WERI-Rb-1 (cell line): ENCODE measurements at regions not wholly inside any gene's neighbourhood (a gene's known extent, or its start where the extent isn't known, plus 50 kb on each side); places are given as distances from the start of the nearest gene placed in this dataset.

ENCODE experiments used
- DNase-seq: peaks from one replicate; pipeline ENCODE4 v3.0.0-alpha.2; 2020
- H3K27ac ChIP-seq: fragments of 250-450 bp; sonication (Bioruptor Pico); 2 replicates; pipeline ENCODE4 v1.5.1; 2020; ENCODE audit warnings: mild to moderate bottlenecking, moderate library complexity
- H3K27me3 ChIP-seq: fragments of 250-450 bp; sonication (Bioruptor Pico); 2 replicates; pipeline ENCODE4 v1.5.1; 2021; ENCODE audit warnings: mild to moderate bottlenecking, low read depth, moderate library complexity; ENCODE audit not compliant: insufficient read depth, severe bottlenecking
- H3K36me3 ChIP-seq: fragments of 250-450 bp; sonication (Bioruptor Pico); 2 replicates; pipeline ENCODE4 v1.5.1; 2020; ENCODE audit warnings: mild to moderate bottlenecking, moderate library complexity
- H3K4me3 ChIP-seq: 2 replicates; pipeline ENCODE4 v1.5.1; 2011; ENCODE audit warnings: low read depth, mild to moderate bottlenecking, control low read depth, low read length
- H3K9me3 ChIP-seq: fragments of 250-450 bp; sonication (Bioruptor Pico); 2 replicates; pipeline ENCODE4 v1.5.1; 2021; ENCODE audit warnings: mild to moderate bottlenecking, moderate library complexity; ENCODE audit not compliant: severe bottlenecking
- TF ChIP-seq, protein P1 (sequence below): IDR thresholded peaks from 2 replicates; pipeline ENCODE4 v1.5.1; 2011; ENCODE audit warnings: low read depth, mild to moderate bottlenecking, control low read depth, inconsistent platforms, low read length

DNA sequence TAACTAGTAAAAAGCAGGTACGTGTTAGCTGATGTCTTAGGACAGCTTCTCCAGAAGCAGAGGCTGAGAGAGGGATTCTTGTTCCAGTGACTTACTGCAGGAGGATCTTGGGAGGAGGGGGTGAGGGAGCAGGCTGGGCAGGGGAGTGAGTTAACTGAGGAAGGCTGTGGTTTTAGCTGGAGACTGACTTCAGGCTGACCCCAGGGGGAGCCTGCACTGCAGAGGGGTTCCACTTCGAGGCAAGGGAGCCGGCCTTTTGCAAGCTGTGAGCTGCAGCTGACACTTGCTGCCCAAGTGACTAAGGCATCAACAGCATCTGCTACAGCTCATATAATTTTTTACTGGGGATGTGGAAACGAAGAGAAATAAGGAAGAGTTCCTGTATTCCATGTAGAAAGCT is 50.4 kb upstream of the SOD1 start:
- H3K27me3 ChIP-seq, result no peaks in the 10 kb centered on the region
- no peaks in the 10 kb centered on the region for H3K36me3 ChIP-seq
- no peak overlapping the region for H3K4me3 ChIP-seq
- TF ChIP-seq, protein P1, sequence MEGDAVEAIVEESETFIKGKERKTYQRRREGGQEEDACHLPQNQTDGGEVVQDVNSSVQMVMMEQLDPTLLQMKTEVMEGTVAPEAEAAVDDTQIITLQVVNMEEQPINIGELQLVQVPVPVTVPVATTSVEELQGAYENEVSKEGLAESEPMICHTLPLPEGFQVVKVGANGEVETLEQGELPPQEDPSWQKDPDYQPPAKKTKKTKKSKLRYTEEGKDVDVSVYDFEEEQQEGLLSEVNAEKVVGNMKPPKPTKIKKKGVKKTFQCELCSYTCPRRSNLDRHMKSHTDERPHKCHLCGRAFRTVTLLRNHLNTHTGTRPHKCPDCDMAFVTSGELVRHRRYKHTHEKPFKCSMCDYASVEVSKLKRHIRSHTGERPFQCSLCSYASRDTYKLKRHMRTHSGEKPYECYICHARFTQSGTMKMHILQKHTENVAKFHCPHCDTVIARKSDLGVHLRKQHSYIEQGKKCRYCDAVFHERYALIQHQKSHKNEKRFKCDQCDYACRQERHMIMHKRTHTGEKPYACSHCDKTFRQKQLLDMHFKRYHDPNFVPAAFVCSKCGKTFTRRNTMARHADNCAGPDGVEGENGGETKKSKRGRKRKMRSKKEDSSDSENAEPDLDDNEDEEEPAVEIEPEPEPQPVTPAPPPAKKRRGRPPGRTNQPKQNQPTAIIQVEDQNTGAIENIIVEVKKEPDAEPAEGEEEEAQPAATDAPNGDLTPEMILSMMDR, result peak; percentile 33; the same call in 1 of the 2 replicates
- H3K9me3 ChIP-seq, result no peaks in the 10 kb centered on the region
- DNase-seq, result peak; percentile 42
- H3K27ac ChIP-seq, result no peak overlapping the region

DNA sequence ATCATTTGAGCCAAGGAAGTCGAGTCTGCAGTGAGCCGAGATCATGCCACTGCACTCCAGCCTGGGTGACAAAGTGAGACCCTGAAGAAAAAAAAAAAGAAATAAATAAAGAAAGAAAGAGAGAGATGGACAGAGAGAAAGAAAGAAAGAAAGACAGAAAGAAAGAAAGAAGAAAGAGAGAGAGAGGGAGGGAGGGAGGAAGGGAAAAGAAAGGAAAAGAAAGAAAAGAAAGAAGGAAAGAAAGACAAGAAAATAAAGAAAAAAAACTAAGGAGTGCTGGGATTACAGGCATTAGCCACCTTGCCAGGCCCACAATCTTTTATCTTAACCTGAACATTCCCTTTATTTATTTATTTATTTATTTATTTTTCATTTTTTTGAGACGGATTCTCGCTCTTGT is 51.7 kb upstream of the SOD1 start:
- no peak overlapping the region for H3K4me3 ChIP-seq
- TF ChIP-seq, protein P1, result no peak
- DNase-seq, result no peak
- no peaks in the 10 kb centered on the region for H3K36me3 ChIP-seq
- no peaks in the 10 kb centered on the region for H3K27me3 ChIP-seq
- H3K27ac ChIP-seq, result no peak overlapping the region
- no peaks in the 10 kb centered on the region for H3K9me3 ChIP-seq

DNA sequence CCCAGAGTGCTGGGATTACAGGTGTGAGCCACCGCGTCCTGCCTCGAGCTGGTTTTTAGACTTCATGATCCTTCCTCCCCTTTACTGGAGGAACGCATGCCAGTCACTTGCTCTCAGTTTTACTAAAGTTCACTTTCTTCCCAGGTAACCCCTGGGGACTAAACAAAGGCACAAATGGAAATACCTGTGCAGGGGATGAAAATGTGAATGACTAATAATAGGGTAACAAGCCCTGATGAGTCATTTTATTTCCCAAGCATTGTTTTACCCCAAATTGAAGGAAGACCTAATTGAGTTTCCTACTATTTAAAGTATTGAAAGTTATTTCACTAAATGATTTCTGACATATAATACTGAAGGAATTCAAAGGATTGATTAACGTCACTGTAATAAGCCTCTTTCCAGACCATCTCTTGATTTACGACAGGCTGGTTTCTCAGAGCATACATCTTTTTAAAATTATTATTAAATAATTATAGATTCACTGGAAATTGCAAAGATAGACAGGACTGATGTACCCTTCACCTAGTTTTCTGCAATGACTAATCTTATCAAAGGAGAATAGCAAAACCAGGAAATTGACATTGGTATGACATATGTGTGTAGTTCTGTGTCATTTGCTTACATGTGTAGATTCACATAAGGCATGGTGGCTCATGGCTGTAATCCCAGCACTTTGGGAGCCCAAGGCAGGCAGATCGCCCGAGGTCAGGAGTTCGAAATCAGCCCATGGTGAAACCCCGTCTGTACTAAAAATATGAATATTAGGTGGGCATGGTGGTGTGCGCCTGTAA is 53.2 kb upstream of the SOD1 start:
- H3K27ac ChIP-seq, result no peak overlapping the region
- H3K36me3 ChIP-seq, result no peaks in the 10 kb centered on the region
- no peaks in the 10 kb centered on the region for H3K9me3 ChIP-seq
- no peak for DNase-seq
- H3K27me3 ChIP-seq, result no peaks in the 10 kb centered on the region
- TF ChIP-seq, protein P1, result no peak
- no peak overlapping the region for H3K4me3 ChIP-seq

DNA sequence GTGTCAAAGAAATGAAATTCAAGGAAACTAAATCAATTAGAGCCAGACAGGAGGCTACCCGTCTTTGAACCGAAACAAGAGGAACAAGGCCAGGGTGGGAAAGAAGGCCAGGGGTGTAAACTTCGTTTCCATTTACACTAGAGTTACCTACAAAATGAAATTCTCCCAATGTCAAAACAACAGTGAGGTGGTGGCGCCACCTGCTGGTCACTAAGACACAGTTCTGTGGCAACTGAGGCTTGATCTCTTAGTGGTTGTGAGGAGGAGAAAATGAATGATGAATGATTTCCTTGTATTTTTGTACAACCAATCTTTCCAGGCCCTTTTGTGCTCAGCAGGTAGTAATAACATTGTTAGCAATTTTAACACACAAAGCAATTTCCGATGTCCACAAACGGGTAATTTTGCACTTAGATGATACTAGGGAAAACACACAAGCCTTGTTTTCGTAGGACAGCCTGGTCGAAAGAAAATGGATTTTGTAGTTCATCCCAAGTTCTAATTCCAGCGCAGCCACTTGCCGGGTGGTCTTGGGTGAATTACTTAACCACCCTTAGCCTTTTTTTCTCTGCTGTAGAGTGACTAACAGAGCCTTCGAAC is 54.8 kb upstream of the SOD1 start:
- no peaks in the 10 kb centered on the region for H3K9me3 ChIP-seq
- no peak overlapping the region for H3K27ac ChIP-seq
- H3K4me3 ChIP-seq, result no peak overlapping the region
- no peaks in the 10 kb centered on the region for H3K36me3 ChIP-seq
- peak; percentile 72 for DNase-seq
- H3K27me3 ChIP-seq, result no peaks in the 10 kb centered on the region
- TF ChIP-seq, protein P1, result peak; percentile 73

DNA sequence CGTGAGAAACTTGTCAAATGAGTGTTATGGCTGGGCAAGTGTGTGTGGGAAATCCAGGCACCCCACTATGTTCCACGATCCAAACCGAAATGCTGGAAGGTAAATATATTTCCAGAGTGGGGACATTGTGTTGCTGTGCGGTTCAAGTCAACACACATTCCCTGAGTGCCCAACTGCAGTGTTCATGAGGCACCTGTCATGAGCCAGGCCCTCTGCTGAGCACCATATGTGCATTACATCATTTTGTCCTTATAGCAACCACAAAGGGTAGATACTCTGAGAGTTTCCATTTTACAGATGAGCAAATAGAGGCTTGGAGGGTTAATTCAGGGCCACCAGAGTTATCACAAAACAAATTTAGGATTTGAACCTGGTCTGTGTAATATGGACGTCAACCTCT is 59.9 kb upstream of the SOD1 start:
- TF ChIP-seq, protein P1, result no peak
- Histone ChIP-seq H3K9me3 (peaks cover 4% of the 10 kb centered on the region), H3K36me3 (no peaks in the 10 kb centered on the region), H3K27me3 (no peaks in the 10 kb centered on the region), H3K27ac (no peak overlapping the region), H3K4me3 (no peak overlapping the region)
- DNase-seq, result no peak
